Upper lobe of right lung (tissue), 1 donor: ENCODE measurements at regions not wholly inside any gene's neighbourhood (a gene's known extent, or its start where the extent isn't known, plus 50 kb on each side); places are given as distances from the start of the nearest gene placed in this dataset.
"Not testable (repeated sequence)": the region's sequence is repeated elsewhere in the genome, so short reads cannot be mapped to it uniquely, and the experiment has no call there.

Source experiments
- ATAC-seq: fragments of 200-7000 bp; cut with Tn5 transposase; one replicate; pipeline ENCODE4 v1.9.1; 2020; ENCODE audit warnings: mild to moderate bottlenecking, moderate library complexity
- DNase-seq: peaks from one replicate; pipeline ENCODE4 v3.0.0-alpha.2; 2020
- H3K27ac ChIP-seq: fragments of 200-600 bp; one replicate; pipeline ENCODE4 v1.8.0; 2022
- H3K27me3 ChIP-seq: fragments of 200-600 bp; one replicate; pipeline ENCODE4 v1.8.0; 2022; ENCODE audit warnings: mild to moderate bottlenecking
- H3K36me3 ChIP-seq: fragments of 200-600 bp; one replicate; pipeline ENCODE4 v1.8.0; 2022
- H3K4me1 ChIP-seq: fragments of 200-600 bp; one replicate; pipeline ENCODE4 v1.8.0; 2022
- H3K4me3 ChIP-seq: fragments of 200-600 bp; one replicate; pipeline ENCODE4 v1.8.0; 2022; ENCODE audit warnings: mild to moderate bottlenecking
- H3K9me3 ChIP-seq: fragments of 200-600 bp; one replicate; pipeline ENCODE4 v1.8.0; 2022
- CTCF ChIP-seq: fragments of 200-600 bp; IDR thresholded peaks from one replicate; pipeline ENCODE4 v1.8.0; 2022; ENCODE audit warnings: antibody characterized with exemption
- intact Hi-C: fragments of 100-400 bp; cut with DNase I; formaldehyde crosslinking; loops from one replicate; pipeline ENCODE4 v1.11.0; 2022
- donor health status: DM: no; HTN: yes; CAD: no; lungs with severe emphysema.

- TF ChIP-seq CTCF = no peak
- no peaks in the 10 kb centered on the region for H3K4me1 ChIP-seq
- no peak overlapping the region for H3K27ac ChIP-seq
- no peaks in the 10 kb centered on the region for H3K9me3 ChIP-seq
- no peaks in the 10 kb centered on the region for H3K36me3 ChIP-seq
- H3K4me3 ChIP-seq = no peak overlapping the region
- intact Hi-C loops = no loop called here
- DNase-seq (no peak), ATAC-seq (no peak)
- H3K27me3 ChIP-seq = no peaks in the 10 kb centered on the region
Measured at GRCh38 chr6:150755042-150755441, 110.5 kb upstream of the MTHFD1L start.

DNA sequence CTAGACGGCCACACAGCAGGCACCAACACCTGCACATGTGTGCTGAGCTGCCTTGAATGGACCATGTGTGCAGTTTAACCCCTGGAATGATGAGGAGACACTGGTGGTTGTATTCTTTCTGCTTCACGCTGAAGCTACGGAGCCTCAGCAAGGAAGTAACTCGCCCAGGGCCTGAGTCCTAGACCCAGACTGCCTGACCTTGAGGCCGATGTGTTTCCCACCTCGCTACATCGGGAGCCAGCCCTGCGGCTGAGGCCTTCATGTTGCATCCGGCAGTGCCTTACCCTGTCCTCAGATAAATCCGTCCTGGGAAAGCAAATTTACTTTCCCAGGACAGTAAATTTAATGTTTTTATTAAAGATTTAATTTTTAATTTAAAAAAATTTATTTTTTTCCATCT lies 110.0 kb upstream of the MTHFD1L start:
- no peak for ATAC-seq
- intact Hi-C loops = no loop called here
- TF ChIP-seq CTCF = no peak
- no peak for DNase-seq
- Histone ChIP-seq H3K27me3 (no peaks in the 10 kb centered on the region), H3K27ac (no peak overlapping the region), H3K4me3 (no peak overlapping the region), H3K4me1 (no peaks in the 10 kb centered on the region), H3K36me3 (no peaks in the 10 kb centered on the region), H3K9me3 (no peaks in the 10 kb centered on the region)

- ATAC-seq (no peak), DNase-seq (no peak)
- H3K27ac ChIP-seq = no peak overlapping the region
- no peaks in the 10 kb centered on the region for H3K4me1 ChIP-seq
- no peak for TF ChIP-seq CTCF
- intact Hi-C loops = no loop called here
- H3K27me3 ChIP-seq = no peaks in the 10 kb centered on the region
- H3K4me3 ChIP-seq = no peak overlapping the region
- no peaks in the 10 kb centered on the region for H3K9me3 ChIP-seq
- no peaks in the 10 kb centered on the region for H3K36me3 ChIP-seq
Measured at GRCh38 chr6:150756173-150756572, 109.3 kb upstream of the MTHFD1L start.

GRCh38 chr6:150757807-150758206 lies 107.7 kb upstream of the MTHFD1L start:
- intact Hi-C loops, H3K4me1 ChIP-seq, H3K36me3 ChIP-seq, H3K27me3 ChIP-seq, H3K9me3 ChIP-seq, ATAC-seq, H3K27ac ChIP-seq, H3K4me3 ChIP-seq, DNase-seq: not testable (repeated sequence)

DNA sequence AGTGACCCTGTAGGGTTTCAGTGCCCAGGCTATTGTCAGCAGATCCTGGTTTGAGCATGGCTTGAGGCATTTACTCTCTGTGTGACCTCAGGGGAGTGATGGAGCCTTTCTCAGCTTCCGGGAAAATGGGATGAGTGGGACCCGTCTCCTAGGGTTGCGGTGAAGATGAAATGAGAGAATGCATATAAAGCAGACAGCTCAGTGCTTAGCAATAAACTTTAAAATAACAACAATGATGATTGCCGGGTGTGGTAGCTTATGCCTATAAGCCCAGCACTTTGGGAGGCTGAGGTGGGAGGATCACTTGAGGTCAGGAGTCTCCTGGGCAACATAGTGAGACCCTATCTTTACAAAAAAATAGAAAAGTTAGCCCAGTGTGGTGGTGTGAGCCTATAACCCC lies 106.0 kb upstream of the MTHFD1L start:
- intact Hi-C loops = no loop called here
- no peaks in the 10 kb centered on the region for H3K36me3 ChIP-seq
- no peaks in the 10 kb centered on the region for H3K27me3 ChIP-seq
- TF ChIP-seq CTCF = no peak
- H3K9me3 ChIP-seq = no peaks in the 10 kb centered on the region
- DNase-seq (no peak), ATAC-seq (no peak)
- no peak overlapping the region for H3K4me3 ChIP-seq
- H3K27ac ChIP-seq = no peak overlapping the region
- peaks cover 2% of the 10 kb centered on the region for H3K4me1 ChIP-seq

GRCh38 chr6:150761771-150762170 lies 103.7 kb upstream of the MTHFD1L start:
- H3K27ac ChIP-seq = no peak overlapping the region
- no peaks in the 10 kb centered on the region for H3K27me3 ChIP-seq
- peaks cover 10% of the 10 kb centered on the region for H3K4me1 ChIP-seq
- ATAC-seq (no peak), DNase-seq (no peak)
- no peaks in the 10 kb centered on the region for H3K36me3 ChIP-seq
- no peaks in the 10 kb centered on the region for H3K9me3 ChIP-seq
- intact Hi-C loops = no loop called here
- H3K4me3 ChIP-seq = no peak overlapping the region
- TF ChIP-seq CTCF = no peak
